IPS-NIHi7 (cell line): ENCODE measurements at regions not wholly inside any gene's neighbourhood (a gene's known extent, or its start where the extent isn't known, plus 50 kb on each side); places are given as distances from the start of the nearest gene placed in this dataset.
A peak's percentile ranks its signal among the peaks of the same experiment; 100 is the strongest.

Experiments used
- DNase-seq: peaks from one replicate; pipeline ENCODE4 v3.0.0; 2012; ENCODE audit warnings: mixed read lengths; ENCODE audit errors: extremely low spot score

- DNase-seq: peak; percentile 36
Observed at GRCh38 chr1:198903203-198903602, 264.4 kb downstream of the PTPRC start.

- no peak for DNase-seq
Observed at GRCh38 chr1:198903621-198904020, 264.8 kb downstream of the PTPRC start.

GRCh38 chr1:198904321-198904720, 265.5 kb downstream of the PTPRC start:
- DNase-seq: no peak

- no peak for DNase-seq
Observed at GRCh38 chr1:198906739-198907422, 268.0 kb downstream of the PTPRC start.

GRCh38 chr1:198907423-198907746, 268.5 kb downstream of the PTPRC start:
- DNase-seq: no peak

- DNase-seq: no peak
Observed at GRCh38 chr1:198908995-198909394, 270.2 kb downstream of the PTPRC start.

GRCh38 chr1:198909973-198910372, 271.1 kb downstream of the PTPRC start:
- DNase-seq: no peak

- no peak for DNase-seq
Observed at GRCh38 chr1:198910816-198911215, 272.0 kb downstream of the PTPRC start.

- no peak for DNase-seq
Observed at GRCh38 chr1:198912046-198912445, 273.2 kb downstream of the PTPRC start.

- DNase-seq: no peak
Observed at GRCh38 chr1:198913667-198914066, 274.8 kb downstream of the PTPRC start.

- DNase-seq: no peak
Observed at GRCh38 chr1:198915327-198916231, 276.7 kb downstream of the PTPRC start.

GRCh38 chr1:198917226-198917625, 278.4 kb downstream of the PTPRC start:
- no peak for DNase-seq

- no peak for DNase-seq
Observed at GRCh38 chr1:198918920-198919319, 280.1 kb downstream of the PTPRC start.

GRCh38 chr1:198919667-198920398, 281.0 kb downstream of the PTPRC start:
- DNase-seq: no peak

- no peak for DNase-seq
Observed at GRCh38 chr1:198922638-198923430, 284.0 kb downstream of the PTPRC start.

GRCh38 chr1:198923993-198924392, 285.2 kb downstream of the PTPRC start:
- no peak for DNase-seq

GRCh38 chr1:198925567-198925966, 286.7 kb downstream of the PTPRC start:
- DNase-seq: no peak

GRCh38 chr1:198927129-198927528, 288.3 kb downstream of the PTPRC start:
- DNase-seq: no peak

- no peak for DNase-seq
Observed at GRCh38 chr1:198929111-198929604, 290.3 kb downstream of the PTPRC start.

GRCh38 chr1:198929961-198930599, 291.2 kb downstream of the PTPRC start:
- no peak for DNase-seq
